ENCODE measurements at regions not wholly inside any gene's neighbourhood (a gene's known extent, or its start where the extent isn't known, plus 50 kb on each side); places are given as distances from the start of the nearest gene placed in this dataset.

GRCh38 chr11:122310766-122311165 lies 194.8 kb upstream of the BLID start:
- no peak for DNase-seq (ENCODE audit: low read depth in 1 of 2, low spot score in 1 of 2)
- Histone ChIP-seq H3K4me3 (no peak overlapping the region), H3K36me3 (no peaks in the 10 kb centered on the region), H3K4me1 (ENCODE audit: low read depth) (peaks cover 54% of the 10 kb centered on the region), H3K27me3 (no peaks in the 10 kb centered on the region), H3K27ac (peak overlapping the region; percentile 56), H3K9me3 (ENCODE audit: low read depth) (no peaks in the 10 kb centered on the region)
- no peak for TF ChIP-seq CTCF (IDR thresholded peaks at IDR 0.05; ENCODE audit: low read depth, low read length)

GRCh38 chr11:122309262-122309925 lies 193.4 kb upstream of the BLID start:
- Histone ChIP-seq H3K27me3 (no peaks in the 10 kb centered on the region), H3K9me3 (ENCODE audit: low read depth) (no peaks in the 10 kb centered on the region), H3K4me1 (ENCODE audit: low read depth) (peaks cover 53% of the 10 kb centered on the region), H3K36me3 (no peaks in the 10 kb centered on the region), H3K27ac (peak overlapping the region; percentile 65), H3K4me3 (no peak overlapping the region)
- DNase-seq (ENCODE audit: low read depth in 1 of 2, low spot score in 1 of 2): peak in 1 of 2 donors; percentile 48
- no peak for TF ChIP-seq CTCF (IDR thresholded peaks at IDR 0.05; ENCODE audit: low read depth, low read length)

- no peaks in the 10 kb centered on the region for H3K36me3 ChIP-seq
- H3K27me3 ChIP-seq: no peaks in the 10 kb centered on the region
- TF ChIP-seq CTCF (IDR thresholded peaks at IDR 0.05; ENCODE audit: low read depth, low read length): no peak
- no peak for DNase-seq (ENCODE audit: low read depth in 1 of 2, low spot score in 1 of 2)
- peaks cover 46% of the 10 kb centered on the region for H3K4me1 ChIP-seq (ENCODE audit: low read depth)
- H3K4me3 ChIP-seq: no peak overlapping the region
- H3K27ac ChIP-seq: no peak overlapping the region
- no peaks in the 10 kb centered on the region for H3K9me3 ChIP-seq (ENCODE audit: low read depth)
Observed at GRCh38 chr11:122308226-122308625, 192.2 kb upstream of the BLID start.

GRCh38 chr11:122307476-122308035 lies 191.5 kb upstream of the BLID start:
- Histone ChIP-seq H3K36me3 (no peaks in the 10 kb centered on the region), H3K4me1 (ENCODE audit: low read depth) (peaks cover 43% of the 10 kb centered on the region), H3K27me3 (no peaks in the 10 kb centered on the region), H3K9me3 (ENCODE audit: low read depth) (no peaks in the 10 kb centered on the region), H3K4me3 (no peak overlapping the region), H3K27ac (no peak overlapping the region)
- DNase-seq (ENCODE audit: low read depth in 1 of 2, low spot score in 1 of 2): no peak
- no peak for TF ChIP-seq CTCF (IDR thresholded peaks at IDR 0.05; ENCODE audit: low read depth, low read length)

- no peak for DNase-seq (ENCODE audit: low read depth in 1 of 2, low spot score in 1 of 2)
- Histone ChIP-seq H3K27me3 (no peaks in the 10 kb centered on the region), H3K4me3 (no peak overlapping the region)
Observed at GRCh38 chr11:122306831-122307391, 190.9 kb upstream of the BLID start.

More at GRCh38 chr11:122306831-122307391, 190.9 kb upstream of the BLID start:
- TF ChIP-seq CTCF (IDR thresholded peaks at IDR 0.05; ENCODE audit: low read depth, low read length): no peak
- Histone ChIP-seq H3K4me1 (ENCODE audit: low read depth) (peaks cover 36% of the 10 kb centered on the region), H3K9me3 (ENCODE audit: low read depth) (no peaks in the 10 kb centered on the region), H3K36me3 (no peaks in the 10 kb centered on the region), H3K27ac (no peak overlapping the region)

All from cardiac muscle cell (in vitro differentiated cells and primary cell).